HG03439 (cell line): ENCODE measurements at regions not wholly inside any gene's neighbourhood (a gene's known extent, or its start where the extent isn't known, plus 50 kb on each side); places are given as distances from the start of the nearest gene placed in this dataset.

Source experiments
- ATAC-seq: cut with Tn5 transposase; IDR thresholded peaks from one replicate; pipeline ENCODE4 v1.9.1; 2021; ENCODE audit warnings: mild to moderate bottlenecking, moderate library complexity; ENCODE audit not compliant: unreplicated experiment

DNA sequence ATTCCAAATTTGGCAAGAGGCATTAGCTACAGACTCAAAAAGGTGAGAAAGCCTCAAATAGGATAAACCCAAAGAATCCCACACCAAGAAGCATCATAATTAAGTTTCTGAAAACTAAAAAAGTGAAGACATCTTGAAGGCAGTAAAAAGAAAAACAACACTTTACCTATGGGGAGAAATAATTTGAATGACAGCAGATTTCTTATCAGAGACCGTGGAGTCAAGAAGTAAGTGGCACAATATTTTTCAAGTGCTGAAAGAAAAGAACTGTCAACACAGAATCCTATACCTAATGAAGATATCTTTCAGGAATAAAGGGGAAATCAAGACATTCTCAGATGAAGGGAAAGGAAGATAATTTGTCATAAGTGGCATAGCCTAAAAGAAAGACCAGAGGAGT, 193.3 kb upstream of the CHD6 start:
- no peak for ATAC-seq

DNA sequence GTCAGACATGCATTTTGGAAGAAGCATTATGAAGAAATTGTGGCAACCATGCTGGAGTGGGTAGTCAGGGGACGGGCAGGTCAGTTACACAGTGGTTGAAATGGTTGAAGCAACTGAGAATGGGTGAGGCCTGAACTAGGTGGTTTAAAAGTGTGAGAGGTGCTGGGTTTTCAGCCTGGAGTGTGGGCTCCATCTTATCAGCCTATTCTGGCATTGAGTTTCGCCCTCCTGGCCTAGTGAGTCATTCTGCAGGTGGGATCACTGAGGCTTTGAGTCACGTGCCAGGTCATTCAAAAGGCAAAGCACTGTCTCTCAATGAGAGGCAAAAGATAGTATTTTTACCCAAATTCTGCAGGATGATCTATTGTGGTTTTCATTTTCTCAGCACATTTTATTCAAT, 181.9 kb upstream of the CHD6 start:
- no peak for ATAC-seq

DNA sequence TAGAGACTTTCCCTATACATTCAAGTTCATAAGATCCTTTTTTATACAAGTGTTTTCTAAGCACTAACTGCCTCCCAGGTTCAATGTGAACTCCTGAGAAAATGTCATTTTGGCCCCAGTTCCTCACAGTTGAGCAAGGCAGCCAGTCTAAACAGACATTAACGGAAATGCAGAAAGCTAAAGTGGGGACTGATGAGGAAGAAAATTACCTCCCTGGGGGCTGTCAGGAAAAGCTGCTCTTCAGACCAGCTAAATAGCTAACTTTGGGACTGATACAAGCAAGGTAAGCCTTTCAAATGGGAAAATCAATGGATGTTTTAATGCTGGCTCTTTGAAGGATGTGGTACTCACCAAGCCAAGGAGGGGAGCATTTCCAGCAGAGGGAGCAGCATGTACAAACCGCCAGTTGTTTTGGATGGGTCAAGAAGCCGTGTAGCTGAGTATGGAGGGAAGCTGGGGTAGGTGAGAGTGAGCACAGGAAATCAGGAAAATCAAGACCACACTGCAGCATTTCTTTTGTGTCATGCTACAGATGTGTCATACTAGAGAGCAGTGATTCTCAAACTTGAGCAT, 180.8 kb upstream of the CHD6 start:
- ATAC-seq, result no peak

DNA sequence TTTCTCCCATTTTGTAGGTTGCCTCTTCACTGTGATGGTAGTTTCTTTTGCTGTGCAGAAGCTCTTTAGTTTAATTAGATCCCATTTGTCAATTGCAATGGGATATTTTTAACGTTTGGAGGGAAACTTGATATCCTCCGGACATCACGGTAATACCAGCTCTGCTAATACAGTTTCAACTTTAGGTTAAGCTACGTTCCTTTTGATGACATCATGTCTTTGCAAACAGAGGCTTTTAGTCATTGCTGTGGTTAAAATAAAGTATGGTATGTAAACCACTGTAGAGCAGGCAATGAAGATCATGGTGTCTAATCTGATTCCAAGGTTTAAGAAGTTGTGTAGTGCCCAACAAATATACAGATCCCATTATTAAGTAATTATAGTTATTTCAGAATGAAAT, 168.0 kb upstream of the CHD6 start:
- no peak for ATAC-seq

DNA sequence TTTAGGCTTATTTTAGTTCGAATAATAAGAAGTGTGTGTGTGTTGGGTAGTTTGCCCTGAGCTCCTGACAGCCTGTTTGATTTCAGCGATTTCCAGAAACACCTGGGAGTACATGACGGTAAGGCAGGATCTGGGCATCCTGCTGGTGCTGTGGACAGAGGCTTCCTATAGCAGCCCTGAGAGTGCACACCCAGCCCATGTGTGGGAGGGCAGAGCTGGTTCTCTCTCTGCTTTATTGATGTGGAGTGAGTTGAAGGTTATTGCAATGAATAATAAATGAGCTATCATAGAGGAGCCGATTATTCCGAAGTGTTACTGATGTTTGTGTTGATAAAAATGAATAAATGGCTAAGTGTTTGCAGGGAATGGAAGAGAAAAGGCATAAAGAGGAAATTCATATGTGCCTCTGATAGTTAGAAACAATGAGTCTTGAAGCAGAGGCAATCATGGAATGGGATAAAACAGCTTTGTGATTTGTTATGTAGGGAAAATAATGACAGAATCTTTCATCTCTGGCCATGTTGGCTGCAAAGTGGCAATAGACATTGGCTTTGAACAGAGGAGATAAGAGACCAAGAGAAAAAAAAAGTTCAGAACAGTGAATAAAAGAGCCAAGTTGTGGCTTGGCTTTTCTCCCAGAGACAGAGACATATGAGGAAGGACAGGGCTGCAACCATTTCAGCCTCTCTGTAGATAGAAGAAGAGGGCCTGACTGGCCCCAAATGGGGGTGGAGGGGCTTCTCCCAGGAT, 166.2 kb upstream of the CHD6 start:
- ATAC-seq, result no peak

DNA sequence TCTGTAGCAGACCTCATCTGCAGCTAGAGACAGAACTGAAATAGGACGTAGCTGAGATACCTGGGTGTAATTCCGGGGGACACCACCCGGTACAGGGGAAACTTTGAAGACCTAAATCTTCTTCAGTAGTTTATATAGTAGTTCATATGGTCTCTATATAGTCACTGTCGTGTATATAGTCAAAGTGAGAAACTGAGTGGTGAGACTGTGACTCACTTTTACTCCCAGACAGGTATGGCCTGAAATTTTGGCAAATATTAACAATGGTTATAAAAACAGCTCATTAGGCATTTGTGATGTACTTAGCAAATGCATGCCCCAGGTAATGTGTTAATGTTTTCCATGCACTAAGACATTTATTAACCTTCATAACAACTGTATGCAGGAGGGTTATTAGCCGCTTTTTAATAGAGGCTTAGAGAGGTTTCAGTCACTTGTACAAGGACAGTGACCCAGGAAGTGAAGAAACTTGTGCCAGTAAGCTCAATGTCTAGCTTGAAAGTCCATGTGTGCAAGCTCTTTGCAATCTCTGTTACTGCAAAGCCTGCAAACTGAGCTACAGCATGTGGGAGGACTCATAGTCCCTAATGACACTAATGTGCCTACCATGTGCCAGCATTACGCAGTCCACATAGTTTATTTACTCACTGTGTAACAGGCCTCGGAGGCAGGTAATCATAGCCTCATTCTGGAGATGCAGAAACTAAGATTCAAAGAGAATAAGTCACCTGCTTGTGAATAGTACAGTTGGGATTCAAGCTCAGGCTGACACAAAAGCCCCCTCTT, 165.4 kb upstream of the CHD6 start:
- ATAC-seq, result no peak

DNA sequence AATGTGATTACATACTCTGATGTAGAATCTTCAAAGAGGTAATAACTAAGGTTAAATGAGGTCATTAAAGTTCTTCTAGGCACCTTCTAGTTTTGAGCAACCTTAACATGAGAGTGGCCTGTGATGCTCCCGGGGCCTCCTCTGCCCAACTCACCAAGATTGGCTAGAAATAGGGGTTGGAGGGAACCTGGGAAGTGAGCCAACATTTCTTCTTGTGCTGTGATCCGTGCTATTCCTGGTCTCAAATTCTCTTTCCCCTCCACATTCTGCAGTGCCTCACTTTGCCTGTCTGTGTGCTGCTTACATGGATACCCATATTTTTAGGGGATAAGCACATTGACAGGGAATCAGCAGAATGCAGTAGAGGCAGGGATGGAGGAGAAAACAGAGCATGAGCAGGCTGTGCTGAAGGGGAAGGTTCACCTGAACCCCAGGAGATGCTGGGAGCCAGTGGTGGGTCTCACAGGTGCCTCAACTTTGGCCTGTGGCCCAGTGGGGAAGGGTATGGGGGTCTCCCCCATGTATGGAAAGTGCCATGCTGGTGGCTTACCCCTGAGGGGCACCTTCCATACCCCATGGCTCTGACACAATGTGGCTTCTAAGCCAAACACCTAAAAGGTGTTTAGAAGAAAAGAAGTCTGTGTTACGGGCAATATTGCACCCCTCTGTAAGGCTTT, 164.7 kb upstream of the CHD6 start:
- no peak for ATAC-seq

DNA sequence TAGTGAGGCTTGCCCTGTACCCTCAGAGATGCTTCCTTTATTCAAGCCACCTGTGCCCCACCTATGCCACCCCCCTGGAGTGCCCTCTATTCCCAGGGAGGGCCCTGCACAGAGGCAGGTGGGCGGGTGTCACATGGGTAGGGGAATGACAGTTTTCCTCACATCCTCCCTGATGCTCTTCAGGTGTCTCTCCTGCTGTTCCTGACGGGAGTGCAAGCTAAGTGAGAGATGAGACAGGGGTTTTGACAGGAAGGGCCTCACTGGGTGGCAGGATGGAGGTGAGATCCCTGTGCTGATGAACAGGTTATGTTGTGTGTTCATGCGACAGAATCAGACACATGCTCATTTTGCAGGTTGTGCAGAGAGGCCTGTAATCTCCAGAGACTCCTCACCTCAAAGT, 164.1 kb upstream of the CHD6 start:
- no peak for ATAC-seq

DNA sequence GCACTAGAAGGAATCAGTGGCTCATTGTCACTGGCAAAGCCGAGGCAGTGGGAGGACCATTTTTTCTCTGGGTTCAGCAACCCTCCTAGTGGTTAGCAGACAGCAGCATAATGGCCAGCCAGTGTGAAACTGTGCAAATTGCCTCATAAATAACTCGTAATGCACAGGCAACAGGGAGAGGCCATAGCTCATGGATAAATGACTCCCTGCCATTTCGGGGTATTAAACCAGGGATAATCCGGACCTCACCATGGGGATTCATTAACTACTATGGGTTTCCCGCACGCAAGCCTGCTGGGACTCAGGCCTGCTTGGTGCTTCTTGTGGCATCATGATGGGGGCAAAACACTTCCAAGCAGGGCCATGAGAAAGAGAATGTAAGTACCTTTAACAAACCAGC, 158.2 kb upstream of the CHD6 start:
- no peak for ATAC-seq

DNA sequence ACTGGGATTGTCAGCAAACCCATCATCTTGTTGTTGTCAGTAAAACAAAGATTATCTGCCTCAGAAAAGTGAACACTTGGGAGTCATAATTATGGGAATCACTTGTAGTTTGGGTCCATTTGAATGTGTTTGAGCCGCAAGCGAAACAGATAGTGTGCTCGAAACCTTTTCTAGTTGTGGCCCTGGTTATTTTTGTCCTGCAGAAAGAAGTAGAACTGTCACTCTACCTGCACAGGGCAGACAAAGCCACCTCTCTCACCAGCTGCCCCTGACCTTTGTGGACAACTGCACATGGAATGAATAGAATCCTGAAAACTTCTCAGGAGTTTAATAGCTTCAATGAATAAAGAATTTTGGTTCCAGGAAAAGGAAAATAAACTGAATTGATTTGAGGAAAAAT, 156.1 kb upstream of the CHD6 start:
- ATAC-seq, result no peak

DNA sequence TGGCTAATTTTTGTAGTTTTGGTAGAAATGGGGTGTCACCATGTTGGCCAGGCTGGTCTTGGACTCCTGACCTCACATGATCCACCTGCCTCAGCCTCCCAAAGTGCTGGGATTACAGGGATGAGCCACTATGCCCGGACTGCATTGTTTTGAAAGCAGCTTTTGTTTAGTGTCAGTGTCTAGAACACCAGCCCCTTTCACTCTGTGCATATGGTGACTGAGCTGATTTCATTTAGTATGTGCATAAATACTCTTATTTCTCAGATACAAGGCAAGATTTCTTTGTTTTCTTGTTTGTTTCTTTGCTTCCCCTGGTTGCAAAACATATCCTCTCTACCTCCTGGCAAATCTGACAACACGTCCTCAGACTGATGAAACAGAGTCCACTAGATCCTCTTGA, 152.8 kb upstream of the CHD6 start:
- ATAC-seq, result no peak

DNA sequence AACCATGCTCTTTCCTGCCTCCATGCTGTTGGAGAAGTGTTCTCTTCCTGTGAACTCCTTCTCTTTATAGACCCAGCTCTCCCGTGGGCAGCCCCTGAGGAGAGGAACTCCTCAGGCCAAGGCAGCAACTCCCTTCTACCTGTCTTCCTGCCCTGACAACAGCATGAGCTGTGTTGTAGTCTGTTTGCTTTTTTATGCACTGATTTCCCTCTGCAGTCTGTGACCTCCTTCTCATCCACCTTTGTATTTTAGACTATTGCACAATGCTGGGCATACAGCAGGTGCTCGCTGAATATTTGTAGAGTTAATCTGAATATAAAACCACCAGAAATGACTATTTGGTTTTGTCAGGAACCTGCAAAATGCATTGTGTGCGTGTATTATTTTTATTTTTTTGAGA, 152.2 kb upstream of the CHD6 start:
- ATAC-seq, result no peak

DNA sequence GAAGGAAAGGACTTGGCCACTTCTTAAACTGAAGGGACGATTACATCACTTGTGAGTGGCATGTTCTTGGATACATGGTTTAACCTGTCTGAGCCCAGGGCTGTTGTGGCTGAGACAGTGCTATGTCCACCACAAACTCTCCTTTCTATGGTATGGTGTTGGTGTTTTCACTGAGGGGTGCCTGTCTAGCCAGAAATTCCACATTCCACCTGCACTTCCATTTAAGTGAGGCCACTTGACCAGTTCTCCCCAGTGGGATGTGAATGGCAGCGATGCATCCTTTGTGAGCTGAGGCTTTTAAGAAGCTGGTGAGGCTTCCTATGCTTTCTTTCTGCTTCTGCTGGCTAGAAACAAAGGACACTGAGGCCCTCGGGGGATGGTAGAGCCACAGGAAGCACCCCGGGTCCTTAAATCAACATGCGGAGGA, 151.4 kb upstream of the CHD6 start:
- ATAC-seq, result no peak

DNA sequence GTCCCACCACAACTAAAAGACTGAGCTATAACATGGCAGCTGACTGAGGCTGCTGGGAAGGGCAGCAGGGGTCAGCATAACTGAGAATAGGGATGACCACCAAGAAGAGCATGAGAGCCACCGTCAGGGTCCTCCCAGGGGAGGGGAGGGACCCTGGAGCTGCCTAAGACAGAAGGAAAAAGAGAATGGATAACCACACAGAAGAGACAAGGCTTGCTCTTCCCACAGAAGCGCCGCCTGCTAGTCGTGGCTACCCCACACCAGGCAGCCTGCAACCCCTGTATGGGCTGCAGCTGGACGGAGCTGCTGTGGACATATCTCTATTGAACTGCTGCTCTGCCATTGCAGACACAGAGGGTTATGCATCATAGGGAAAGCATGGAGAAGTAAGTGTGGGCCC, 132.0 kb upstream of the CHD6 start:
- no peak for ATAC-seq

DNA sequence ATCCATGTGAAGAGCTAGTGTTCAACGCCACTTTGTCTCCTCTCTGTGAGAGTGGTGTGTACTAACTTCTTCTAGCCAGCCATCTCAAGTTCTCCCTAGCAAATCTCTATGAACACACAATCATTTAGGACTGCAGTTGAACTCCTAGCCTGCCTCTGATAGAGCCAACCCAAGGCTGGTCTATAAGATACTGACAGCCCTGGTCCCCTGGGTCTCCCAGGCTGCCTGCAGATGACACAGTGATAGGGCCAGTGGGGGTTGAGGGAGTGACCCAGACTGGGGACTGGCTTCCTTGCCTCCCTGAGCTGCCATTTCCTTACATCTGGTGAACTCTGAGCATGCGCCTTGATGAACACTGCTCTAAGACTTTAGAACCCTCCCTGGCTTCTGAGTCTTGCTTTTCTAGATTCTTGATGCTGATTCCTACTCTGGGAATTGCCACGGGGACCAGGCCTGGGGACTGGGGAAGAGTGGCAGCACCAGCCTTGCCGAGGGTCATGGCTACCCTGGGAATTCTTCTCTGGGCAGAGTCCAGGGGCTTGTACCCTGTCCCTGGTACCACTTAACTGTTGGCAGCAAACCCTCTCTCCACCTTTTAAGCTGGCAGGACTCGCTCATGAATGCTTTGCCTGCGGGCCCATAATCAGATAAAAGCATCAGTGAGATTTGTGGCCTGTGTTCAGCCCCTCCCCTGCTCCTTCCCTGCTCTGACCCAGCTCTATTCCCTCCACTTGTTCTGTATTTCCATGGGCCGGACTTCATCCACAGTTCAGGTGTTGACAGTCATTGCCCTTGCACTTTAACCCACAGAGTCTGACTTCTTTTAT, 130.8 kb upstream of the CHD6 start:
- ATAC-seq, result no peak

DNA sequence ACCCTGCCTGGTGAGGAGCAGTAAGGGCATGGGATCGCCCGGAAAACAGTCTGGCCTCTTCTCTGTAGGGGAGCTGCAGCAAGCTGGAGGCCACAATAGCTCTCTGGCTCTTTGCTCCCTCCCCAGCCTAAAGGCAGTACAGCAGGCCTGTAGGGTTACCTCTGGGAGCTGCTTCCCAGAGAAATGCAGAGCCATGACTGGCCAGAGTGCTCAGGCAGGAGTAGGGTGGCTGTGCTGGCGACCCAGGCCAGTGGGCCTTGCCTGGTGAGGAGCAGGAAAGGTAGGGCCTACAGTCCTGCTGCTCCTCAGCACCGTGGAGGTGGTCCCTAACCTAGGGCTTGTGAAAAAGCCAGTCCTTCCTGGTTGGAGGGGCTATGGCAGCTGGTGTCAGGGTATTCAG, 129.9 kb upstream of the CHD6 start:
- no peak for ATAC-seq

DNA sequence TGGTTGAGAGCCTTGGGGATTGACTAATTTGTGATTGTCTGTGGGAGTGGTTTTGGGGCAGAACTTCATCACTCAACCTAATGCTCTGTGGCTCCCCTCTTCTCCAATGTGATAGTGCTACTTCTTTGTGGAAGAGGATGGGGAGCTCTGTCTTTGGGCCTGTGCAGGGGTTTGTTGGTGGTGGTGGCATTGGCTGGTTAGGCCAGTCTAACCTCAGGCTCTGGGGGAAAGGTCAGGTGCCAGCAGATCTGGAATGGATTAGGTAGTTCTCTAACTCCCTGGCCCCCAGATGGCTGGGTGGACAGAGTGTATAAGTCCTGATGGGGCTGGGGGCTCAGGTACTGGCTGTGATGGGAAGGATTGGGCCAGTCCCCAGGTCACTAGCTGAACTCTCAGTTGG, 129.0 kb upstream of the CHD6 start:
- no peak for ATAC-seq

DNA sequence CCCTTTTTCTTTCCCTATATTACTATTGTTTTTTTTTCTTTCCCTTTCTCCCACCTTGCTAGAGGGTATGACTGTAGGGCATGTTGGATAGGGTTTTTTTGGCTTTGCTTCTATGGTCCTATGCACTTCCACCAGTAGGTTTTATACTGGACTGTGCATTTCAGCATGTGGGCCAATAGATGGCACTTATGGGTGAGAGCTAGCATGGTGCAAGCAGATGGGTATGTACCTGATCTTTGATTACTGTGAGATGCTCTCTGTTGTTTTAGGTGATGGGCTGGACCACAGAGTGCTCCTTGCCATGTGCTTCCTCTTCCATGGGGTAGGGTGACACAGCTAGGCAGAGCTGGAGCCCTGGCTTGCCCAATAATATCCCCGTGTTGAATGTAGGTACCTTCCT, 128.5 kb upstream of the CHD6 start:
- no peak for ATAC-seq

DNA sequence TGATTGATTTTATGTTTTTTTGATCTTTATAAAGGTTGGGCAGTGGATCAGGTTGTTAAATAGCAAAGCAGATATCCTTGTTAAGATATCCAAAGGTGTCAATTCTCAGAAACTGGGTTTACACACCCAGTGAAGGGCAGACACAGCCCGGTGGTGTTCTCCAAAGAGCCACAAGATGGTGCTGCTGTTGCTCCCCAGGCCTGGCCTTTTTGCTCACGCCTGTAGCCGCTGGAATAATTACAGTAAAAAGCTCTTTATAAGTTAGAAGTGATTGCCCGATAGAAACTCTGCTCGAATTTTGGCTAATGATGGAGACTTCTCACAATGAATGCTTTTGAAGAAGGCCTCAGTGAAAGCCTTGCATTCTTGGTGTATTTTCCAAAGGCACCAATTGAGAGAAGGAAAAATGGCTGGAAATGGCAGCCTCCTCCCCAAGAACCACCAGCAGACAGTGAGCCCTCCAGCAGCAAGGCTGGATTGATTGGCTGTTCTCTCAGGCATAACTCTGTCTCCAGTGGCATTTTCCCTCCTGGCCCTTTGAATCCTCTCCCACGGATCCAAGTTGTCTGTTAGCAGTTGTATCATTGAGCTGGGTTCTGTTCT, 120.5 kb upstream of the CHD6 start:
- ATAC-seq, result no peak

DNA sequence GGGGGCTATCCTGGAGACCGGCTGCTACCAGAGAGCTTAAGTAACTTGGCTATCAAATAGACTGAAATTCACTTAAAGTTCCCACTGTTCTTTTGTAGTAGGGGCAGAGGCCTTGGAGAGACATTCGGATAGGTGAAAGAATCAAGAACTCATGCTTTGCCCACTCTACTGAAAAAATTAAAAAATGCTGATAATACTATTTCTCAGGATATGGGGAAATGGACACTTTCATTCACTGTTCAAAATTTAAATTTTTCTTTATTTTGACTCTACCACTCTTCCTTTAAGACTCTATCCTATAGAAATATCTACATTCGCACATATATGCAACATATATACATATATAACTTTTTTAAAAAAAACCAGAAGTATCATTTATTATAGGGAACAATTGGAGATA, 117.8 kb upstream of the CHD6 start:
- no peak for ATAC-seq
